Fibroblast of gingiva (primary cell): ENCODE measurements at regions not wholly inside any gene's neighbourhood (a gene's known extent, or its start where the extent isn't known, plus 50 kb on each side); places are given as distances from the start of the nearest gene placed in this dataset.

ENCODE experiments used
- DNase-seq: peaks from one replicate; pipeline ENCODE4 v3.0.0-alpha.2; 2011; ENCODE audit warnings: low read depth

DNA sequence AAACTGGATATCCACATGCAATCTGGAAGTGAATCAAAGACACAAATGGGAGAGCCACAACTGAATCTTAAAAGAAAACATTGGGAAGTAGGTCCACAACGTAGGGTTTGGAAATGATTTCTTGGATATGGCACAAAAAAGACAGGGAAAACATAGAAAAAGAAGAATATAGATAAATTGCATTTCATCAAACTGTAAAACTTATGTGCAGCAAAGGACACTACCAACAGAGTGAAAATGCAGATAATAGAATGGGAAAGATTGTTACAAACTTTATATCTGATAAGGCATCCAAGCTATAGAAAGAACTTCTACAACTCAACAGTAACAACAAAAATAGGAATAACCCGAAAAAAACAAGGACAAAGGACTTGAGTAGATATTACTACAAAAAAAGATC is 89.6 kb downstream of the ZNF280B start:
- no peak for DNase-seq

DNA sequence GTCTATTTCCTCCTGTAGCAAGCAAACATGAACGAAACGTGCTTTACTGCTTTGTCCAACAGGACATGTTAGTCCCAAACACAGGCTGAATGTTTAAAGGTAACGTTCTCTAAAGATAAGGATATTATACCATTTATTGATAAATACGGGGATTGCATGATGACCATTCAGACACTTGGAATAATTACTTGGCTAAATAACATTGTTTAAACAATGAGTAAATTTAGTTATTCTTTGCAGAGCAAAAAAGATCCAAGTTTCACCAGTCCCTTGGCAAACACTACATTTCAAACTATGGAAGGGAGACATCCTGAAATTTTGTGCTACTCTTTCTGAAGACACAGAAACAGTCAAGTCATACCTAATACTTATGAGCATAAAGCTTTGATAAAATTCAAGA is 88.0 kb downstream of the ZNF280B start:
- no peak for DNase-seq

DNA sequence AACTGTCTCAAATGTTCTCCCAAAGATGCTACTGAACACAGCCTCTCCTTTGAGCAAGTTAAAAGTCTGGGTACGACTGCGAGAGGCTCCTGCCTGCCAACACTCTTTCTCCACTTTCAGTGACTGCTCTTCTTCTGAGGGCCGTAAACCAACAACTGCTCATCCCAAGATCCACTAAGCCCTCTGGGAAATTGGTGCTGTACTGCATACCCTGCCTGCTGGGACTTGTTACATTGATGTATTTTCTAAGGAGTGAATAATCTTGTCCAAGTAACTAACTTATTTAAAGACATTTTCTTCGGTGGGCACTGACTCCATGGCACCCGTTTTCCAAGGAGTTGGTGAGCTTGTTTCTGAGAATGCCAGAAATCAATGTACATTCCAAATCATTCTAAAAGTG is 87.2 kb downstream of the ZNF280B start:
- DNase-seq: no peak

DNA sequence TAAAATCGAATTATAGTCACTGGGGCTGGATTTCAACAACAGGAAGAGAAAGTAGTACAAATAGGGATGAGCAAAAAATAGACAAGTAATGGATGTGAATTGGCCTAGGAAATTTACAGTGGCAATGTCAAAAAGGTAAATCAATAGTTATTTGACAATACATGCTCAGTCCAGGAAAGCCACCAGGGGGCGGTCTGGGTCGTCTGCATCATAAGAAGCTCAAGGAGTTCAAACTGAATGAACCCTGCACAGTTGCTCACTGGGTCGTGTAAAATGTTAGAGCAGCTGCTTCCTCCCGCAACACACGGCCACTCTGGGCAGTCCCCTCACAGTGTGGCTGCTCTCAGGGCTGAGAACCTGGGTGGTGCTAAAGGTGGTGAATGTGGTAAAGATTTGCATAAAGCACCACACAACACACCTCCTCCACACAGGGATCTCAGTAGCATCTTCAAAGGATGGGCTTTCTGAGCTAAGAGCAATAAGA is 85.9 kb downstream of the ZNF280B start:
- DNase-seq: peak; percentile 31

DNA sequence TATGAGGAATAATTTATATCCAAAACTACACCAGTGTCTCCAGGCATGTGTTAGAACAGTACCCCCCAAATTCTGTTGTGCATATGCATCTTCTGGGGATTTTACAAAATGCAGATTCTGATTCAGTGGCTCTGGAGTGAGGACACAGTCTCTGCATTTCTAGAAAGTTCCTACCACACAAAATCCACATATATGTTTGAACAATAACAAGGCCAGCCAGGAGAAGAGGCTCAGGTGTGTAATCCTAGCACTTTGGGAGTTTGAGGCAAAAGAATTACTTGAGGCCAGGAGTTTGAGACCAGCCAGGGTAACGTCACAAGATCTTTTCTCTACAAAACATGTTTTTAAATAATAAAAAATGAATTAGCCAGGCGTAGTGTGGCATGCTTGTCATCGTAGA is 84.9 kb downstream of the ZNF280B start:
- DNase-seq: no peak

DNA sequence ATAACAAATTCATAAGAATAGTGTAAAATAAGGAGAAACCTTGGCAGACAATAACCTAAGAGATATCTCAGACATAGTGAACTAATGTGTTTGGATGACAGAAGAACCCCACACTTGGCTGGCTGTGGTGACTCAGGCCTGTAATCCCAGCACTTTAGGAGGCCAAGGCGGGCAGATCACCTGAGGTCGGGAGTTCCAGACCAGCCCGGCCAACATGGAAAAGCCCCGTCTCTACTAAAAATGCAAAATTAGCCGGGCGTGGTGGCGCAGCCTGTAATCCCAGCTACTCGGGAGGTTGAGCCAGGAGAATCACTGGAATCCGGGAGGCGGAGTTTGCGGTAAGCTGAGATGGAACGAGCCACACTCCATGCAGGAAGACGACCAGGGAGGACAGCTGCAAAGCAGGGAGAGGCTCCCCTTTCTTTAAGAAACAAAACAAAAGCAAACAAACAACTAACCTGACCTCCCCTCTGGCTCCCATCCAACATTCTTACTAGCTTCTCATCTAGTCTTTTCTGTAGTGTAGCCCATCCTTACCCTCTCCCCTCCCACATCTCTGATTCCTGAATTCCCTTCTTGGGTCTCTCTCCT is 84.2 kb downstream of the ZNF280B start:
- no peak for DNase-seq

DNA sequence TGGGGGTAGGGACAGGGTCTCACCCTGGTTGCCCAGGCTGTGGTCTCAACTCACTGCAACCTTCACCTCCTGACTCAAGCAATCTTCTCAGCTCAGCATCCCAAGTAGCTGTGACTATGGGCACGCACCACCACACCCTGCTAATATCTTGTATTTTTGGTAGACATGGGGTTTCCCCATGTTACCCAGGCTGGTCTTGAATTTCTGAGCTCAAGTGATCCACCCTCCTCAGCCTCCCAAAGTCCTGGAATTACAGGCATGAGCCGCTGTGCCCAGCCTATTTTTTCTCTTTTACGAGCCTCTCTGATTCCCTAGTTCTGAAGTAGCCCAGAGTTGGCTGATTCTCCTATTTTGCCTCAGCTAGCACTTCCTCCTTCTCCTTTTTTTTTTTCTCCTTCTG is 83.6 kb downstream of the ZNF280B start:
- DNase-seq: no peak

DNA sequence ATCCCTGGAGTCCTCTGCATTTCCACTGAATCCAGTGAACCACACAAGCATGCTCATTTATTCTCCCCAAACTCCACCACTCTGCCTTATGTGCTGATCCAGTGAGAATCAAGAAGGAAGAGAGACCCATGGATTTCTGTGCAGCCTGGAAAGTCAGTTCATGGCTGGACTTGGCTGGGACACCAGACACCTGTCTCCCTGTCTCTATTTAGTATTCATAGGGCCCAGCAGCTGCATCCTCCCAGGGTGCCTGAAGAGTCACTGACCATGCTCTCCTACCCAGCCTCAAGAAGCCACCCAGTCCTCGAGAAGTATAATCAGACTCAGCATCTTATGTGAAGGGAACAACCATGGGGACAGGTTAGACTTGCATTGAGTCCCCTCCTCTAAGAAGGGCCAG is 83.2 kb downstream of the ZNF280B start:
- no peak for DNase-seq

DNA sequence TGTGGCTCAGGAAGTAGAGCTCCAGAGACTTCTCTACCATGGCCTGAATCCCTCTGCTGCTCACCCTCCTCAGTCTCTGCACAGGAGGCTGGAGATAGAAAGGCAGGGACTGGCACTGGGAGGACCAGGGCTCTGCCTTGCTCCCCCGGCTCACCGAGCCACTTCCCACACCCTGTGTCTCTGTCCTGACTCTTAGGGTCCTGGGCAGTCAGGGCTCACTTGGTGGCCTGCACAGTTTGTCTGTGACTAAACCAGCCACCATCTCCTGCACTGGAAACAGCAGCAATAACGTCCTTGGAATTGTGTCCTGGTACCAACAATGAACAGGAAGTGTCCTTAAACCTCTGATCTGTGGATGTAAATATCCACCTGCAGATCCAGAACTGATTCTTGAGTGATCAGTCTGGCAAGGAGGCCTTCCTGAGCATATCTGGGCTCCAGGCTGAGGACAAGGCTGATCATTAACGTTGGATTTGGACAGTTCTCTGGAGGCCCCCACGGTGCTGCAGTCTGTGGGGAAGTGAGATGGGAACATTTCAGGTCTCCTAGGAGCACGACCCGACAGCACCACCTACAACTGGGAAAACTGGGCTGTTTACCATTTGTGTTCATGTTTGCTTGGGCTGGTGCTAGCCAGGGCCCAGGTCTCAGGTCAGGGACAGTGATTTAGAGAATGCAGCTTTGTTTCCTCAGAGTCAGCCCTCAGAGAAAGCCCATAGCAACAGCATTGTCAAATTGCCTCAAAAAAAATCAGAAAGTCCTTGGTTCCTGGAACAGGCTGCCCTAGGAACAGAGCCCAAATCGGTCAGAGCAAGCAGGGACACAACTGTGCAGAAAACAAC is 82.5 kb downstream of the ZNF280B start:
- no peak for DNase-seq

DNA sequence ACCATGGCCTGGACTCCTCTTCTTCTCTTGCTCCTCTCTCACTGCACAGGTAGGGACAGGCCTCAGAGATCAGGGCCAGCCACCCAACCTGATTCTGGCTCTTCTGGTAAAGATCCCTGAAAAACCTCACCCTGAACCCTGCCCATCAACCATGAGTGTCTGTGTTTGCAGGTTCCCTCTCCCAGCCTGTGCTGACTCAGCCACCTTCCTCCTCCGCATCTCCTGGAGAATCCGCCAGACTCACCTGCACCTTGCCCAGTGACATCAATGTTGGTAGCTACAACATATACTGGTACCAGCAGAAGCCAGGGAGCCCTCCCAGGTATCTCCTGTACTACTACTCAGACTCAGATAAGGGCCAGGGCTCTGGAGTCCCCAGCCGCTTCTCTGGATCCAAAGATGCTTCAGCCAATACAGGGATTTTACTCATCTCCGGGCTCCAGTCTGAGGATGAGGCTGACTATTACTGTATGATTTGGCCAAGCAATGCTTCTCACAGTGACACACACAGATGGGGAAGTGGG is 80.9 kb downstream of the ZNF280B start:
- DNase-seq: no peak

DNA sequence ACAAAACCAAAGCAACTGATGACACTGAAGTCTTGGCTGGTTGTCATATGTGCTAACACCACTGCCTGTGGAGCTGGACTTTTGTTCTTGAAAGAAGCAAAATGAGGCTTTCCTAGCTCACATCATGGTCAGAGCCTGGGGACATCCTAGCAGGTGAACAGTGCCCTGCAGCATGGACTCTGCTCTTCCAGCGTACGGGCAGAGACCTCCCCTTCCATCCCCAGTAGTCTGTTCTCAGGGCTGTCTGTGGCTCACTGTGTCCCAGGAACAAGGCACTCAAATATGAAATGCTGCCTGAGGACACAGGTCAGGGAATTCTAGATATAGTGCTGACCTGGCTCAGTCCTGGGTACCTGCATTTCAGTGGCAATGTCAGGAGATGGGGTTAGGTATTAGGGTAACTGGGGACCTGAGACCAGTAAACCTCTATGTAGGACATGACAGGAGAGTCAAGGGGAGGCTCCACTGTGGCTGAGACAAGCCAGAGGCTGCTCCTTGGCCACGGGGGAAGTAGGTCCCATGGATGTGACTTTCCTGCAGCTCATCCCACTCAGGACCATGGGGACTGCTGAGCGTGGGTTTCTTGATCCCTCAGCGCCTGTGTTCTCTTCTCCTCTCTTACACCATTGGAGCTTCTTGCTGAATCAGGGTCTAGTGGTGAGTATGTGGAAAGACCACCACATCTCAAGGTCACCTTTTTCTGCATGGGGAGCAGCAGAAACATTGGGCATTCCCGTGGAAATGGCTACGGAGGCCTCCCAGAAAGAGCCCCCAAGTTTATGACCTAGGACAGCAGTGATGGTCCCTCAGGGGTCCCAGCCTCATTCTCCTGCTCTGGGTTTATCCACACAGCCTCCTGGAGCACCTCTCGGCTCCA is 80.1 kb downstream of the ZNF280B start:
- no peak for DNase-seq

DNA sequence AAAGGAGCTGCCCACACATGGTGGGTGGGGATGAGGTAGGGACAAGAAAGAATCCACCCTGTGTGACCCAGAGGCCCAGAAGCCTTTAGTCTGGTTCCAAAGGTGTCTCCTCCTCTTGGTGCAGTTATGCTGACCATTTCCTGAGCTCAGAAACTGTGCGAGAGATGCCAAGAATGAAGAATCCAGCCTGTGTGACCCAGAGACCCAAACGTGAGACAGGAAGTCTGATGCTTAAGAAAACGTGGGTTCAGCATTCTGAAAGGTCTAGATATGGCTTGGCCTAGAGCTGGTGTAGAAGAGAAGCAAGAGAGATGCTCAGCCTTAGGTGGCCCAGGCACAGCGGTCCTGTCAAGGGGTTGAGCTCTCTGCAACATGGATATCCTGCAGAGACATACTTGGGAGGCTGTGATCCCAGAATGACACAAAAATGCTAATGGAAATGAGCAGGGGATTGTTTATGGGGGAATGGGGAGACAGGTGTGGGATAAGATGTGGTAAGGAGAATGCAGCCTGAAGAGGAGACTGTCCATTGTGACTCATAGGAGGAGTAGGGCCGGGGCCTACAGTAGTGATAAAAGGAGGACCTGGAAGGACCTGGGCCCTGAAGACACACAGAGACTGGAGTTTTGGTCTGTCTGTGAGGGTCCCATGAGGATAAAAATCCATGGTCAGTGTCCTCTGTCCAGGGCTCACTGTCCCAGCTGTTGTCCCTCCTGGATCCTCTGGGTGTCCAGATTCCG is 79.0 kb downstream of the ZNF280B start:
- no peak for DNase-seq

DNA sequence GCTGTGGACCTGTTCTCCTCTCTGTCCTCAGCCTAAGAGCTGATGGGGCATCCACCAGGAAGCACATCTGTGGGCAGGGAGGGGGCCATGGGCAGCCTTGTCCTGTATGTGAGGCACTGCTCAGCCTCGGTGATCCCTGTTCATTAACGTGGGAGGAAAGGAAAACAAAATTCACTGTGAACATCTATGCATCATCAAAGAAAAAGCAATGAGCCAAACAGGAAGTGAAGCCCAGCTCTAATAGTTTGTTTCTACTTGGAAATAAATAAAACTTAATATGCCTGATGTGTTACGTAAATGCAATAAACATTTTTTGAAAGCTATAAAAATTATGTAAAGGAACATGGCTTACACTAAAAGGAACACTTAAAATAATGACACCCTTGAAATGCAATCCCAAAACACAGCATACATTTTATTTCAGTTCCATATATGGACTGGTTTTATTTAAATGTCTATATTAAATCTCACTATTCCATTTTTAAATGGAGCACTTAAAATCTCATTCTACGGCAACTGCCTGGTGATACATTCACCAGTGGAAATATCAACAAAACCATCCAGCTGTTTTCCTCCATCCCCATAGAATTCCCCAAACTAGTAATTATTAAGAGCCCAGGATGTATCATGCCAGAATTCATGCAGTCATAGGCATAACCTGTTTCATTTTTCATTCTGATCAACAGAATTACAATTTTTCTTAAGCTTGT is 78.3 kb downstream of the ZNF280B start:
- DNase-seq: no peak

DNA sequence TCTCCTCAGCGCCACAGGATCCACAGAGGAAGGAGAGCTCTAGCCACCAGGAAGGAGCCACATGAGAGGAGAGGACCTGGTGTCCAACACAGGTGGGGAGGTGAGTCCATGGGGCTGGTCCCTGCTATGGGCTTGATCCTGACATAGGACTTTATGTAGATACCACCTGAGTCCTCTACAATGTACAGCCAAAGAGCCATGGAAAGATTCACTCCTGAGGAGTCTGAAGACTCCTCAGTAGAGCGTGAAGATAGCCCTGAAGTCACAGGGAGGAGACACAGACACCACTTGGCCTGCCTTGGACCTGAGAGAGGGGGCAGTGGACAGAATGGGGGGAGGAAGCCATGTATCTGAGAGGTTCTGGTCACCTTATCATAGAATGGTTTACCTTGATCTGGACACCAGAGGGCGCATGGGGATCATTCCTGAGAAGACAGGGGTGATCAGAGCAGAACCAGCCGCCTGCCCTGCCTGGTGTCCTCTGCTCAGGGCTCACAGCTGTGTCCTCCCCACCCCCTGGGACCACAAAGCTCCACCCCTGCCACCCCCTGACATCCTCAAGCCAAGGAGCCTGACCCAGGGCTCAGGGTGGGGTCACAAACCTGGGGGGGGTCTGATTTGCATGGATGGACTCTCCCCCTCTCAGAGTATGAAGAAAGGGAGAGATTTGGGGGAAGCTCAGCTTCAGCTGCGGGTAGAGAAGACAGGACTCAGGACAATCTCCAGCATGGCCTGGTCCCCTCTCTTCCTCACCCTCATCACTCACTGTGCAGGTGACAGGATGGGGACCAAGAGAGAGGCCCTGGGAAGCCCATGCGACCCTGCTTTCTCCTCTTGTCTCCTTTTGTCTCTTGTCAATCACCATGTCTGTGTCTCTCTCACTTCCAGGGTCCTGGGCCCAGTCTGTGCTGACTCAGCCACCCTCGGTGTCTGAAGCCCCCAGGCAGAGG is 77.0 kb downstream of the ZNF280B start:
- DNase-seq: peak; percentile 24

DNA sequence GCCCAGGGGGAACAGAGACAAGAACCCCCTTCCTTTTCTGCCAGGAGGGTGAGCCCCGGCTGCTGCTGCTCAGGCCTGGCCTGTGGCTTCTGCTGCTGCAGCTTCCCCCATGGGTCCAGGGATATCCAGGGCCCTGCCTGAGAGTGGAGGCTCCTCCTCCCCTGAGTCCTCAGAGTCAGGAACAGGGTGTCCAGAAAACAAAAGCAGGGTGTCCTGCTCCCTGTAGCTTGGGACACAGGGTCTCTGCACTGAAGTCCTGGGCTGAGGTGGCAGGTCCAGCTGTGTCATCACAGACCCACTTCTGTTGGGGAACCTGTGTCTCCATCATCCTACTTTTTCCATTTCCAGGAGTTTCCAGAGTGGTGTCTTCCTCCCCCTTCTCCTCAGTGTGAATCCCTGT is 76.1 kb downstream of the ZNF280B start:
- no peak for DNase-seq

DNA sequence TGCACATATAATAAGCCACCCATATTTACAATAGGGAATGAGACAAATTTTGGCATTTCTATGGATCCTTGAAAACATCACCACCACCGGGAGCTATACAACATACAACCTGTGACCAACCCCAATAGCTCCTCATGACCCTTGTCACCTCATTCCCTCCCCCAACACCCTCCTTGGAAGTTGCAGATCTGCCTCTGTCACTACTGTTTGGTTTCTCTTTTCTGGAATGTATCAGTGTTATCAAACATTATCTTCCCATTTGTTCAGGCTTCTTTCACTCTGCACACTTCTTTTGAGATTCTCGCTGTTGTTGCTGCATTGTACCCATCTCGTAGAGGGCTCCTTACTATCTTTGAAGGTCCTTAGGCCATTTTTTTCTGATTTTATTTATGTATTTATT is 75.6 kb downstream of the ZNF280B start:
- no peak for DNase-seq

DNA sequence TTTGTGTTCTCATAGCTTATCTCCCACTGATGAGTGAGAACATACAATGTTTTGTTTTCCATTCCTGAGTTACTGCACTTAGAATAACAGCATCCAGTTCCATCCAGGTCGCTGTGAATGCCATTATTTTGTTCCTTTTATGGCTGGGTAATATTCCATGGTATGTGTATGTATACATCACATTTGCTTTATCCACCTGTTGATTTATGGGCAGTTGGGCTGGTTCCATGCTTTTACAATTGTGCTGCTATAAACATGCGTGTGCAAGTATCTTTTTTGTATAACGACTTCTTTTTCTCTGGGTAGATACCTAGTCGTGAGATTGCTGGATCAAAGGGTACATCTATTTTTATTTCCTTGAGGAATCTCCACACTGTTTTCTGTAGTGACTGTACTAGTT is 74.8 kb downstream of the ZNF280B start:
- no peak for DNase-seq
